ENCODE measurements at regions not wholly inside any gene's neighbourhood (a gene's known extent, or its start where the extent isn't known, plus 50 kb on each side); places are given as distances from the start of the nearest gene placed in this dataset.
"Not testable (repeated sequence)": the region's sequence is repeated elsewhere in the genome, so short reads cannot be mapped to it uniquely, and the experiment has no call there.

DNA sequence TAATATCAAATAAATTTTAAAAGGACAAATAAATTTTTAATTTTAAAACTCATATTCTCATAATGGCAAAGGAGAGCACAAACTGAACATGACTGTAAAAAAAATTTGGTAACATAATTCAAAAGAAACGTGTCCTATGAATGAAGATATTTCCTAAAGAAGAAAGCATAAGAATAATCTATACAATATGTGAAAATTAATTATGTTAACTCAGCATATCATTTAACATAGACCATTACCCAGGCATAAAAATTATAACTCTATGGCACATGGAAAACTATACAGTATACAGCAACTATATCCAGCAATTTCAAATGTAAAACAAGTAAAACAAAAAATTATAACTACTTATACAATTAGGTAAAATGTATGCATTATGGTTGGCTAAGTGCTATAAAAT is 288.1 kb downstream of the SUCLG1 start:
- Histone ChIP-seq H3K4me1 (ENCODE audit: insufficient read depth, poor library complexity, severe bottlenecking) (no peaks in the 10 kb centered on the region), H3K27ac (ENCODE audit: poor library complexity, severe bottlenecking) (no peak overlapping the region), H3K4me3 (ENCODE audit: severe bottlenecking) (no peak overlapping the region), H3K27me3 (ENCODE audit: insufficient read depth, poor library complexity, severe bottlenecking) (no peaks in the 10 kb centered on the region), H3K9me3 (ENCODE audit: severe bottlenecking) (no peaks in the 10 kb centered on the region), H3K36me3 (ENCODE audit: low read depth) (no peaks in the 10 kb centered on the region)
- no peak for ATAC-seq (ENCODE audit: low read depth)
- TF ChIP-seq CTCF (IDR thresholded peaks at IDR 0.05; ENCODE audit: poor library complexity, severe bottlenecking) = no peak
- DNase-seq (ENCODE audit: low spot score) = no peak

GRCh38 chr2:84169871-84170270 is 289.2 kb downstream of the SUCLG1 start:
- Histone ChIP-seq H3K9me3 (ENCODE audit: severe bottlenecking) (no peaks in the 10 kb centered on the region), H3K27ac (ENCODE audit: poor library complexity, severe bottlenecking) (no peak overlapping the region), H3K4me3 (ENCODE audit: severe bottlenecking) (no peak overlapping the region), H3K4me1 (ENCODE audit: insufficient read depth, poor library complexity, severe bottlenecking) (no peaks in the 10 kb centered on the region), H3K36me3 (ENCODE audit: low read depth) (no peaks in the 10 kb centered on the region), H3K27me3 (ENCODE audit: insufficient read depth, poor library complexity, severe bottlenecking) (no peaks in the 10 kb centered on the region)
- ATAC-seq (ENCODE audit: low read depth) = no peak
- no peak for TF ChIP-seq CTCF (IDR thresholded peaks at IDR 0.05; ENCODE audit: poor library complexity, severe bottlenecking)
- no peak for DNase-seq (ENCODE audit: low spot score)

DNA sequence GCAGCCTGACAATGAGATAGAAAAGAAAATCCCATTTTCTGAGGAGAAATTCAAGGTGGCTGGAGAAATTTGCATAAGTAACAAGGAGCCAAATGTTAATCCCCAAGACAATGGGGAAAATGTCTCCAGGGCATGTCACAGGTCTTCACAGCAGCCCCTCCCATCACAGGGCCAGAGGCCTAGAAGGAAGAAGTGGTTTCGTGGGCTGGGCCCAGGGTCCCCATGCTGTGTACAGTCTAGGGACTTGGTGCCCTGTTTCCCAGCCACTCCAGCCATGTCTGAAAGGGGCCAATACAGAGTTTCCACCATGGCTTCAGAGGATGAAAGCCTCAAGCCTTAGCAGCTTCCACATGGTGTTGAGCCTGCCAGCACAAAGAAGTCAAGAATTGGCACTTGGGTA is 290.5 kb downstream of the SUCLG1 start:
- H3K4me1 ChIP-seq (ENCODE audit: insufficient read depth, poor library complexity, severe bottlenecking); H3K27ac ChIP-seq (ENCODE audit: poor library complexity, severe bottlenecking); ATAC-seq (ENCODE audit: low read depth); H3K27me3 ChIP-seq (ENCODE audit: insufficient read depth, poor library complexity, severe bottlenecking); H3K36me3 ChIP-seq (ENCODE audit: low read depth); DNase-seq (ENCODE audit: low spot score); H3K9me3 ChIP-seq (ENCODE audit: severe bottlenecking); H3K4me3 ChIP-seq (ENCODE audit: severe bottlenecking): not testable (repeated sequence)

DNA sequence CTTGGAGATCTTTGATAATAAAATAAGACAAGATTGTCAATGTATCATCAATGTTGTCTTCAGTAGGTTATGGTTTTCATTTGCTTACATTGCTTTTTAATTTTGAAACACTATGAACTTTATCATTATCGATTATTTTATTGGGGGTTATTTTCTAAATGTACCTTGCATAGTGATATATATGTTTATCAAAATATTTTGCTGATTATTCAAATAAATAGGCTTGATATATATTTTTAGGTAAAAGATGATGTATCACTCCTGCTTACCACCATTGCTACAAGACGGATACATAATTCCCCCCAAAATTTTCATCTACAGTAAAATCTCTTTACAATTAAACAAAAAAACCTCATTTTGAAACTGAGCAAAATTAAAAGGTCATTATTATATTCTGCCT is 293.8 kb downstream of the SUCLG1 start:
- TF ChIP-seq CTCF (IDR thresholded peaks at IDR 0.05; ENCODE audit: poor library complexity, severe bottlenecking) = no peak
- Histone ChIP-seq H3K9me3 (ENCODE audit: severe bottlenecking) (no peaks in the 10 kb centered on the region), H3K4me3 (ENCODE audit: severe bottlenecking) (no peak overlapping the region), H3K27ac (ENCODE audit: poor library complexity, severe bottlenecking) (no peak overlapping the region), H3K27me3 (ENCODE audit: insufficient read depth, poor library complexity, severe bottlenecking) (no peaks in the 10 kb centered on the region), H3K36me3 (ENCODE audit: low read depth) (no peaks in the 10 kb centered on the region), H3K4me1 (ENCODE audit: insufficient read depth, poor library complexity, severe bottlenecking) (no peaks in the 10 kb centered on the region)
- DNase-seq (ENCODE audit: low spot score) (no peak), ATAC-seq (ENCODE audit: low read depth) (no peak)

DNA sequence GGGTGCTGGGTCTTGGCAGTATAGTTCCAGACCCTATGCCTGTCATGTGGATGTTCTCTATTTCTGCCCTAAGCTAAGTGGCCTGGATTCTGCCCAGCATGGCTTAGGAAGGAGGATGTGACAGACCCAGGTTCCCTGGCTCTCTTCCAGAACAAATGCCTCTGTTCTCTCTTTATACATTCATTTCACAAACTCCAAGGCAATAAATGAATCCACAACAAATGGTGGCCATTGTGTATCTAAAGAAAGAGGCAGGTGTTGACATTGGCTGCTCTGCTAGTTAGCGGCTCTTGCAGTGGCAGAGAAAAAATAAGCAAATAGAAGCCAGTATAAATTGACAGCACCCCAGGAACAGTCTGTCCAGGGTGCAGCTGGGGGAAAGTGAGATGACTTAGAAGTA is 298.6 kb downstream of the SUCLG1 start:
- H3K27ac ChIP-seq (ENCODE audit: poor library complexity, severe bottlenecking) = no peak overlapping the region
- ATAC-seq (ENCODE audit: low read depth) (no peak), DNase-seq (ENCODE audit: low spot score) (no peak)
- no peaks in the 10 kb centered on the region for H3K4me1 ChIP-seq (ENCODE audit: insufficient read depth, poor library complexity, severe bottlenecking)
- no peaks in the 10 kb centered on the region for H3K27me3 ChIP-seq (ENCODE audit: insufficient read depth, poor library complexity, severe bottlenecking)
- no peaks in the 10 kb centered on the region for H3K36me3 ChIP-seq (ENCODE audit: low read depth)
- no peak overlapping the region for H3K4me3 ChIP-seq (ENCODE audit: severe bottlenecking)
- no peaks in the 10 kb centered on the region for H3K9me3 ChIP-seq (ENCODE audit: severe bottlenecking)
- TF ChIP-seq CTCF (IDR thresholded peaks at IDR 0.05; ENCODE audit: poor library complexity, severe bottlenecking) = no peak

All from RWPE2 (cell line).